ENCODE measurements at regions not wholly inside any gene's neighbourhood (a gene's known extent, or its start where the extent isn't known, plus 50 kb on each side); places are given as distances from the start of the nearest gene placed in this dataset.
"Not testable (repeated sequence)": the region's sequence is repeated elsewhere in the genome, so short reads cannot be mapped to it uniquely, and the experiment has no call there.

- no peak for DNase-seq (ENCODE audit: insufficient read length, low spot score)
- FAIRE-seq, result no peak
These were observed 109.5 kb upstream of the MAN2A1 start for GRCh38 chr5:109580225-109580624.

GRCh38 chr5:109575506-109575905 is 114.2 kb upstream of the MAN2A1 start:
- DNase-seq (ENCODE audit: insufficient read length, low spot score), result no peak
- FAIRE-seq, result no peak

- FAIRE-seq (no peak), DNase-seq (ENCODE audit: insufficient read length, low spot score) (no peak)
These were observed 114.7 kb upstream of the MAN2A1 start for GRCh38 chr5:109574985-109575384.

- FAIRE-seq (no peak), DNase-seq (ENCODE audit: insufficient read length, low spot score) (no peak)
These were observed 116.0 kb upstream of the MAN2A1 start for GRCh38 chr5:109573766-109574165.

- FAIRE-seq (no peak), DNase-seq (ENCODE audit: insufficient read length, low spot score) (no peak)
These were observed 116.5 kb upstream of the MAN2A1 start for GRCh38 chr5:109573256-109573655.

GRCh38 chr5:109571785-109572184 is 117.9 kb upstream of the MAN2A1 start:
- DNase-seq (ENCODE audit: insufficient read length, low spot score) (no peak), FAIRE-seq (no peak)

GRCh38 chr5:109570362-109570874 is 119.3 kb upstream of the MAN2A1 start:
- no peak for DNase-seq (ENCODE audit: insufficient read length, low spot score)
- FAIRE-seq, result no peak

GRCh38 chr5:109567374-109568044 is 122.2 kb upstream of the MAN2A1 start:
- DNase-seq (ENCODE audit: insufficient read length, low spot score), result no peak
- FAIRE-seq, result no peak

GRCh38 chr5:109566361-109566760 is 123.4 kb upstream of the MAN2A1 start:
- no peak for DNase-seq (ENCODE audit: insufficient read length, low spot score)
- FAIRE-seq, result no peak

- DNase-seq (ENCODE audit: insufficient read length, low spot score) (no peak), FAIRE-seq (no peak)
These were observed 126.0 kb upstream of the MAN2A1 start for GRCh38 chr5:109563739-109564138.

- no peak for FAIRE-seq
- no peak for DNase-seq (ENCODE audit: insufficient read length, low spot score)
These were observed 126.5 kb upstream of the MAN2A1 start for GRCh38 chr5:109563189-109563588.

- no peak for FAIRE-seq
These were observed 127.3 kb upstream of the MAN2A1 start for GRCh38 chr5:109562441-109562840.

GRCh38 chr5:109561447-109561846 is 128.3 kb upstream of the MAN2A1 start:
- no peak for DNase-seq (ENCODE audit: insufficient read length, low spot score)
- no peak for FAIRE-seq

More at GRCh38 chr5:109562441-109562840, 127.3 kb upstream of the MAN2A1 start:
- DNase-seq (ENCODE audit: insufficient read length, low spot score), result no peak

- no peak for DNase-seq (ENCODE audit: insufficient read length, low spot score)
These were observed 129.2 kb upstream of the MAN2A1 start for GRCh38 chr5:109560554-109560953.

GRCh38 chr5:109558952-109559351 is 130.8 kb upstream of the MAN2A1 start:
- DNase-seq (ENCODE audit: insufficient read length, low spot score), result no peak

More at GRCh38 chr5:109560554-109560953, 129.2 kb upstream of the MAN2A1 start:
- FAIRE-seq, result no peak

GRCh38 chr5:109558364-109558763 is 131.4 kb upstream of the MAN2A1 start:
- DNase-seq (ENCODE audit: insufficient read length, low spot score), result no peak
- no peak for FAIRE-seq

More at GRCh38 chr5:109558952-109559351, 130.8 kb upstream of the MAN2A1 start:
- no peak for FAIRE-seq

- DNase-seq (ENCODE audit: insufficient read length, low spot score), result no peak
- no peak for FAIRE-seq
These were observed 135.9 kb upstream of the MAN2A1 start for GRCh38 chr5:109553846-109554245.

GRCh38 chr5:109551234-109551633 is 138.5 kb upstream of the MAN2A1 start:
- DNase-seq (ENCODE audit: insufficient read length, low spot score); FAIRE-seq: not testable (repeated sequence)

GRCh38 chr5:109550077-109550476 is 139.7 kb upstream of the MAN2A1 start:
- no peak for DNase-seq (ENCODE audit: insufficient read length, low spot score)
- FAIRE-seq, result no peak

GRCh38 chr5:109546461-109546860 is 136.7 kb upstream of the PJA2 start:
- no peak for FAIRE-seq
- no peak for DNase-seq (ENCODE audit: insufficient read length, low spot score)

- not testable (repeated sequence) for DNase-seq (ENCODE audit: insufficient read length, low spot score); FAIRE-seq
These were observed 135.1 kb upstream of the PJA2 start for GRCh38 chr5:109544873-109545272.

- not testable (repeated sequence) for DNase-seq (ENCODE audit: insufficient read length, low spot score); FAIRE-seq
These were observed 128.9 kb upstream of the PJA2 start for GRCh38 chr5:109538692-109539091.

Data from GM19239 (cell line).